HepG2 (cell line): ENCODE measurements at regions not wholly inside any gene's neighbourhood (a gene's known extent, or its start where the extent isn't known, plus 50 kb on each side); places are given as distances from the start of the nearest gene placed in this dataset.

Experiments used
- ATAC-seq: fragments of 200-7000 bp; cut with Tn5 transposase; 3 replicates; pipeline ENCODE4 v1.9.1; 2020; ENCODE audit warnings: mild to moderate bottlenecking, moderate library complexity
- BruUV-seq: library from RNA; stranded (reverse); fragments of 400-500 nt; replicated peaks from 2 replicates; lab custom pipeline; 2021; lab: Mats Ljungman, UMichigan
- CTCF ChIA-PET: fragments of 300-600 bp; formaldehyde crosslinking; extraction: SDS; loops from one replicate; lab custom pipeline; 2021; ENCODE audit warnings: low total read pairs, inconsistent platforms, low intra/inter-chr PET ratio; lab: Yijun Ruan, JAX
- POLR2A ChIA-PET: fragments of 350-600 bp; sonication (Branson Sonifier 250); formaldehyde crosslinking; loops from one replicate; lab custom pipeline; 2020; ENCODE audit warnings: antibody characterized with exemption, inconsistent platforms; lab: Yijun Ruan, JAX
- DNase-seq: peaks from one replicate; pipeline ENCODE4 v3.0.0-alpha.2; 2015; ENCODE audit warnings: low spot score
- FAIRE-seq: peaks from 3 replicates; lab custom pipeline; 2011; peaks lifted over from hg19 to GRCh38; lab: Jason Lieb, UNC
- H2AFZ ChIP-seq: one replicate; pipeline ENCODE4 v1.6.1; 2011; ENCODE audit warnings: low read length, inconsistent platforms
- H3K27ac ChIP-seq: fragments of 300-600 bp; 3 replicates; pipeline ENCODE4 v1.8.0; 2011; ENCODE audit warnings: mixed run types, mild to moderate bottlenecking, mixed read lengths, low read length, inconsistent platforms; ENCODE audit not compliant: insufficient read depth; ENCODE audit errors: extremely low read length
- H3K27me3 ChIP-seq, 2 experiments: fragments of 200-600 bp in 1 of 2; 2 replicates in 1 of 2; 3 replicates in 1 of 2; pipeline versions ENCODE4 v1.6.0 to v1.8.0; 2011; ENCODE audit warnings: low read length in 2 of 2, mild to moderate bottlenecking in 2 of 2, moderate library complexity in 2 of 2, inconsistent platforms in 1 of 2; ENCODE audit not compliant: insufficient read depth in 2 of 2, control insufficient read depth in 1 of 2
- H3K36me3 ChIP-seq, 2 experiments: fragments of 200-600 bp in 1 of 2; replicated peaks in 1 of 2; 2 replicates in 1 of 2; 3 replicates in 1 of 2; pipeline versions ENCODE4 v1.5.1 to v1.8.0; 2011; ENCODE audit warnings: low read length in 2 of 2, inconsistent platforms in 1 of 2; ENCODE audit not compliant: insufficient read depth in 2 of 2, control insufficient read depth in 1 of 2
- H3K4me1 ChIP-seq: 2 replicates; pipeline ENCODE4 v1.5.1; 2012; ENCODE audit warnings: low read length, inconsistent platforms; ENCODE audit not compliant: insufficient read depth
- H3K4me2 ChIP-seq: 2 replicates; pipeline ENCODE4 v1.6.0; 2011; ENCODE audit warnings: low read depth, low read length, inconsistent platforms
- H3K4me3 ChIP-seq, 3 experiments: fragments of 200-600 bp in 1 of 3; sonication (generic), shearing (Covaris generic) in 1 of 3; replicated peaks in 1 of 3; 2 replicates each; pipeline ENCODE4 v1.5.1; 2011 to 2016; ENCODE audit warnings: low read length in 3 of 3, inconsistent platforms in 2 of 3, low read depth in 2 of 3, mild to moderate bottlenecking in 2 of 3, control low read depth in 1 of 3, mixed read lengths in 1 of 3; ENCODE audit not compliant: insufficient read depth in 1 of 3
- H3K79me2 ChIP-seq: one replicate; pipeline ENCODE4 v1.6.1; 2011; ENCODE audit warnings: low read length, inconsistent platforms; ENCODE audit not compliant: insufficient read depth
- H3K9ac ChIP-seq: 2 replicates; pipeline ENCODE4 v1.6.0; 2011; ENCODE audit warnings: mild to moderate bottlenecking, low read depth, low read length, inconsistent platforms; ENCODE audit not compliant: insufficient read depth
- H3K9me3 ChIP-seq: 2 replicates; pipeline ENCODE4 v1.5.1; 2012; ENCODE audit warnings: mild to moderate bottlenecking, low read length
- H4K20me1 ChIP-seq: 2 replicates; pipeline ENCODE4 v1.6.0; 2011; ENCODE audit warnings: inconsistent platforms, mild to moderate bottlenecking, low read length, moderate library complexity; ENCODE audit not compliant: insufficient read depth
- ASH2L ChIP-seq: fragments of 300-600, 200-600 bp; sonication (generic); IDR thresholded peaks from 2 replicates; pipeline ENCODE4 v1.7.0; 2017; ENCODE audit warnings: low read depth, mild to moderate bottlenecking, moderate library complexity, mixed read lengths, low read length; ENCODE audit not compliant: insufficient read length
- CENPBD1 ChIP-seq: sonication (generic); formaldehyde crosslinking; IDR thresholded peaks from 2 replicates; pipeline ENCODE4 v1.8.0; 2022; ENCODE audit warnings: missing genetic modification reagents, low read depth, mild to moderate bottlenecking, borderline replicate concordance
- HNRNPUL1 ChIP-seq: fragments of 200-400 bp; formaldehyde crosslinking; IDR thresholded peaks from 2 replicates; pipeline ENCODE4 v1.6.1; 2017; ENCODE audit warnings: low read depth, mild to moderate bottlenecking, low read length, moderate library complexity
- JUND ChIP-seq: sonication (generic); formaldehyde crosslinking; IDR thresholded peaks from 2 replicates; pipeline ENCODE4 v1.8.0; 2022; ENCODE audit warnings: mild to moderate bottlenecking, missing genetic modification reagents
- NRL ChIP-seq: sonication (generic); formaldehyde crosslinking; IDR thresholded peaks from 2 replicates; pipeline ENCODE4 v1.5.0; 2020; ENCODE audit warnings: missing genetic modification reagents, mild to moderate bottlenecking, moderate library complexity, borderline replicate concordance
- SALL1 ChIP-seq: sonication (generic); formaldehyde crosslinking; IDR thresholded peaks from 2 replicates; pipeline ENCODE4 v1.8.0; 2022; ENCODE audit warnings: mild to moderate bottlenecking, missing genetic modification reagents
- TFDP1 ChIP-seq: IDR thresholded peaks from 2 replicates; pipeline ENCODE4 v1.6.1; 2016; ENCODE audit warnings: missing compliant biosample characterization, missing genetic modification reagents, borderline replicate concordance
- ZNF121 ChIP-seq: sonication (generic); formaldehyde crosslinking; IDR thresholded peaks from 2 replicates; pipeline ENCODE4 v1.5.0; 2020; ENCODE audit warnings: mild to moderate bottlenecking, missing genetic modification reagents
- ZNF331 ChIP-seq: sonication (generic); formaldehyde crosslinking; IDR thresholded peaks from 2 replicates; pipeline ENCODE4 v1.4.0; 2020; ENCODE audit warnings: missing genetic modification reagents
- ZNF367 ChIP-seq: sonication (generic); formaldehyde crosslinking; IDR thresholded peaks from 2 replicates; pipeline ENCODE4 v1.4.0; 2020; ENCODE audit warnings: missing genetic modification reagents, borderline replicate concordance
- ZNF460 ChIP-seq: sonication (generic); formaldehyde crosslinking; IDR thresholded peaks from 2 replicates; pipeline ENCODE4 v1.5.1; 2020; ENCODE audit warnings: missing genetic modification reagents, mild to moderate bottlenecking, borderline replicate concordance
- ZNF570 ChIP-seq: sonication (generic); formaldehyde crosslinking; IDR thresholded peaks from 2 replicates; pipeline ENCODE4 v1.4.0; 2020; ENCODE audit warnings: mild to moderate bottlenecking, missing genetic modification reagents, borderline replicate concordance
- ZNF674 ChIP-seq: sonication (generic); formaldehyde crosslinking; IDR thresholded peaks from 2 replicates; pipeline ENCODE4 v1.5.0; 2020; ENCODE audit warnings: low read depth, mild to moderate bottlenecking, missing genetic modification reagents
- ZNF740 ChIP-seq: sonication (generic); formaldehyde crosslinking; IDR thresholded peaks from 2 replicates; pipeline ENCODE4 v1.4.0; 2020; ENCODE audit warnings: missing genetic modification reagents
- WGBS: methylation state at CpG from one replicate; pipeline ENCODE4 v1.1.6; 2017; ENCODE audit warnings: low lambda C conversion rate; 5-methylcytosine and 5-hydroxymethylcytosine counted together
- in situ Hi-C: cut with HindIII; loops from 2 replicates; pipeline ENCODE4 v1.10.0; 2017; ENCODE audit warnings: low pct_unique_long_range_greater_than_20kb; ENCODE audit not compliant: extremely low pct_ligation_motif_present
- intact Hi-C: fragments of 100-400 bp; cut with micrococcal nuclease; formaldehyde crosslinking; loops from one replicate; pipeline ENCODE4 v1.10.0; 2022; ENCODE audit not compliant: unreplicated experiment
- TF ChIP-seq, protein P1 (sequence below): sonication (generic); formaldehyde crosslinking; IDR thresholded peaks from 2 replicates; pipeline ENCODE4 v1.4.0; 2020; ENCODE audit warnings: missing genetic modification reagents, borderline replicate concordance

DNA sequence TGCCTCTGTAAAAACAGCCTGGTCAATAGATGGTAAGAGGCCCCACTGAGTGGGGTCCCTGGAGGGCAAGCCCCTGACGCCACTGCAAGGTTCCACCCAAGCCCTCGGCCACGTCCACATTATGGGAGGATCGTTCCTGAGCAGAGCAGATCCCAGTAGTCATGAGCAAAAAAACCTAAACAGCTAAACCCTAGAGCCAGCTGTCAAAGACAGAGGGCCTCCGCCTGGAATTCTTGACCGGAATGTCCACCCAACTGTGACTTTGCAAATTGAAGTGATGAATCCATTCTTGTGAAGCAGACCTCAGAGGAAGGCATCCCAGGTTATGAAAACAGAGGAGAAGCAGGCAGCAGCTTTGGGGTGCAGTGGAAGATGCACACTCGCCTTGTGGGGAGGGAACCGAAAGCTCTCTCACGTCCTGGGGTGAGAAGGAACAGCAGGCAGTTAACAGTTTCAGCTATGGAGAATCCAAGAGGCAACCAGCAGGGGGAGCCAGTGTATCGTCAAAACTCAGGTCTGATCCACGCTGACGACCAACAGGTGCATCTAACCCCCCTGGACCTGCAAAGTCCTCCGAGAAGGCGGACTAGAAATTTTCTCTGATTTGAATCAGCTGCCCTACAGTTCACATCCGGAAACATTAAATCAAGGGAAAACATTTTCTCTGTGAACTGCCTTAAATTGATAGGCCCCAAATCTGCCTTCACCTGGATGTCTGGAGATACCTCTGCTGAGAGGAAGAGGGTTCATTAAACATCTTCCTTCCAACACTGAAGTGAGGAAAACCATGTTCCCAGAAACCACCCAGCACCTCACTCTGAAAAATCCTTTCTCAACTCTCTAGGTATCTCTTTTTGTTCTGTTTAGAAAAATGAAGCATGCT is 139.1 kb upstream of the PFKP start (continued):
- 0 out of 2 replicates have a peak, but pooled peaks have one; percentile 13 for TF ChIP-seq SALL1 (CRISPR knock-in tag)
- no peak for TF ChIP-seq ZNF121 (CRISPR knock-in tag)
- no peak for TF ChIP-seq ZNF674
- TF ChIP-seq ZNF331 (CRISPR knock-in tag) = 0 out of 2 replicates have a peak, but pooled peaks have one; percentile 24
- no peak for TF ChIP-seq HNRNPUL1
- no peak for TF ChIP-seq ASH2L
- no peak for TF ChIP-seq ZNF367 (CRISPR knock-in tag)
- TF ChIP-seq JUND (CRISPR knock-in tag) = no peak
- TF ChIP-seq ZNF460 (CRISPR knock-in tag) = no peak

DNA sequence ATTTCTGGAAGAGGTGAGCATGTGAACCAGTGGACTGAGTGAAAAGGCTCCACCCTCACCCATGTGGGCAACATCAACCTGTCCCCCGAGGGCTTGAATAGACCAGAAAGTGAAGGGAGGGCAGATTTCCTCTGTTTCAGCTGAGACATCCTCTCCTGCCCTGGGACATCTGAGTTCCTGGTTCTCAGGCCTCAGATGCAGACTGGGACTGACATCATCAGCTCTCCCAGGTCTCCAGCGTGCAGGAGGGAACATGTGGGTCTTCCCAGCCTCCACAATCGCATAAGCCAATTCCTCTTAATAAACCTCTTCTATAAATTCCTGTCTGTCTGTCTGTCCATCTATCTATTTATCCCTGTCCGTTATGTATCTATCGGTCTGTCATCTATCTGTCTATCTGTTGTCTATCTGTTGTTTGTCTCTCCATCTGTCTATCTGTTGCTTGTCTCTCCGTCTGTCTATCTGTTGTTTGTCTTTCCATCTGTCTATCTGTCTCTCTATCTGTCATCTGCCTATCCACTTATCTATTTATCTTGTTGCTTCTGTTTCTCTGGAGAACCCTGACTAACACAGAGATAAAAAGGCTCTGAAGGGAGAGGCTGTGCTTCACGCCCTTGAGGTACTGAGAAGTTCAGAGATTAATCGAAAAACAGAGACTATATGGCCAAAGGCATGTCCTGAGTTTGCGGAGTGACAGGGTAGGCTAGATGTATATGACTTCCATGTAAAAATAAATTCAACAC is 140.3 kb upstream of the PFKP start:
- H3K4me1 ChIP-seq = no peaks in the 10 kb centered on the region
- H3K36me3 ChIP-seq = no peaks in the 10 kb centered on the region
- ChIA-PET POLR2A (no interaction called here), CTCF (interaction anchor here (2.7 kb wide), 2 partner anchors 51 to 116 kb away, joined by 15 read pairs; no protein-coding TSS in a partner anchor)
- DNase-seq (no peak), ATAC-seq (no peak), FAIRE-seq (no peak)
- no peak overlapping the region for H3K9ac ChIP-seq
- H3K4me2 ChIP-seq = no peak overlapping the region
- no peaks in the 10 kb centered on the region for H3K79me2 ChIP-seq
- intact Hi-C loops (no loop called here), in situ Hi-C loops (loop anchor here (5.0 kb wide), 2 partner anchors 50 to 120 kb away; no protein-coding TSS in a partner anchor)
- no TSS peak for BruUV-seq
- H3K9me3 ChIP-seq = peaks cover 10% of the 10 kb centered on the region
- H3K4me3 ChIP-seq = no peak overlapping the region
- H4K20me1 ChIP-seq = no peaks in the 10 kb centered on the region
- 17% methylated on average over 9 of the region's 9 CpGs for WGBS
- H3K27ac ChIP-seq = no peak overlapping the region
- H3K27me3 ChIP-seq = peaks cover 0 to 33% of the 10 kb centered on the region in 2 experiments; a peak in 4 of 5 replicates
- no peak overlapping the region for H2AFZ ChIP-seq
- TF ChIP-seq TFDP1 (no peak), ZNF740 (CRISPR knock-in tag) (no peak), NRL (CRISPR knock-in tag) (no peak), CENPBD1 (CRISPR knock-in tag) (no peak), ZNF570 (CRISPR knock-in tag) (no peak)
- TF ChIP-seq, protein P1, sequence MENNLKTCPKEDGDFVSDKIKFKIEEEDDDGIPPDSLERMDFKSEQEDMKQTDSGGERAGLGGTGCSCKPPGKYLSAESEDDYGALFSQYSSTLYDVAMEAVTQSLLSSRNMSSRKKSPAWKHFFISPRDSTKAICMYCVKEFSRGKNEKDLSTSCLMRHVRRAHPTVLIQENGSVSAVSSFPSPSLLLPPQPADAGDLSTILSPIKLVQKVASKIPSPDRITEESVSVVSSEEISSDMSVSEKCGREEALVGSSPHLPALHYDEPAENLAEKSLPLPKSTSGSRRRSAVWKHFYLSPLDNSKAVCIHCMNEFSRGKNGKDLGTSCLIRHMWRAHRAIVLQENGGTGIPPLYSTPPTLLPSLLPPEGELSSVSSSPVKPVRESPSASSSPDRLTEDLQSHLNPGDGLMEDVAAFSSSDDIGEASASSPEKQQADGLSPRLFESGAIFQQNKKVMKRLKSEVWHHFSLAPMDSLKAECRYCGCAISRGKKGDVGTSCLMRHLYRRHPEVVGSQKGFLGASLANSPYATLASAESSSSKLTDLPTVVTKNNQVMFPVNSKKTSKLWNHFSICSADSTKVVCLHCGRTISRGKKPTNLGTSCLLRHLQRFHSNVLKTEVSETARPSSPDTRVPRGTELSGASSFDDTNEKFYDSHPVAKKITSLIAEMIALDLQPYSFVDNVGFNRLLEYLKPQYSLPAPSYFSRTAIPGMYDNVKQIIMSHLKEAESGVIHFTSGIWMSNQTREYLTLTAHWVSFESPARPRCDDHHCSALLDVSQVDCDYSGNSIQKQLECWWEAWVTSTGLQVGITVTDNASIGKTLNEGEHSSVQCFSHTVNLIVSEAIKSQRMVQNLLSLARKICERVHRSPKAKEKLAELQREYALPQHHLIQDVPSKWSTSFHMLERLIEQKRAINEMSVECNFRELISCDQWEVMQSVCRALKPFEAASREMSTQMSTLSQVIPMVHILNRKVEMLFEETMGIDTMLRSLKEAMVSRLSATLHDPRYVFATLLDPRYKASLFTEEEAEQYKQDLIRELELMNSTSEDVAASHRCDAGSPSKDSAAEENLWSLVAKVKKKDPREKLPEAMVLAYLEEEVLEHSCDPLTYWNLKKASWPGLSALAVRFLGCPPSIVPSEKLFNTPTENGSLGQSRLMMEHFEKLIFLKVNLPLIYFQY (CRISPR knock-in tag) = no peak
